CD4-positive, alpha-beta T cell (primary cell): ENCODE measurements at regions not wholly inside any gene's neighbourhood (a gene's known extent, or its start where the extent isn't known, plus 50 kb on each side); places are given as distances from the start of the nearest gene placed in this dataset.

Experiments used
- ATAC-seq: fragments of 200-7000 bp; cut with Tn5 transposase; one replicate; pipeline ENCODE4 v1.10.0; 2022; ENCODE audit warnings: mild to moderate bottlenecking; ENCODE audit not compliant: poor library complexity
- CTCF ChIA-PET: fragments of 350-600 bp; sonication (Branson Sonifier 250); formaldehyde crosslinking; loops from one replicate; lab custom pipeline; 2021; ENCODE audit warnings: antibody characterized with exemption, inconsistent platforms; lab: Charles Lee
- POLR2A ChIA-PET: fragments of 350-600 bp; sonication (Branson Sonifier 250); formaldehyde crosslinking; loops from one replicate; lab custom pipeline; 2021; ENCODE audit warnings: antibody characterized with exemption, inconsistent platforms; lab: Charles Lee
- DNase-seq, 14 experiments: peaks; one replicate each; pipeline ENCODE4 v3.0.0-alpha.2; 2013 to 2020; ENCODE audit warnings: mixed read lengths in 2 of 14
- H3K27ac ChIP-seq, 2 donors: one replicate each; pipeline versions ENCODE4 v1.5.1 to v1.7.0; 2013; ENCODE audit warnings: low read length in 2 of 2, low read depth in 1 of 2, mild to moderate bottlenecking in 1 of 2
- H3K27me3 ChIP-seq, 2 experiments: 1 replicate in 1 of 2; 2 replicates in 1 of 2; pipeline versions ENCODE4 v1.6.1 to v1.7.0; 2013; ENCODE audit warnings: low read length in 2 of 2, control low read depth in 1 of 2, mild to moderate bottlenecking in 1 of 2, moderate library complexity in 1 of 2; ENCODE audit not compliant: insufficient read depth in 2 of 2, control insufficient read depth in 1 of 2
- H3K36me3 ChIP-seq: one replicate; pipeline ENCODE4 v1.6.1; 2013; ENCODE audit warnings: low read length, control low read depth; ENCODE audit not compliant: insufficient read depth
- H3K4me1 ChIP-seq: one replicate; pipeline ENCODE4 v1.6.1; 2013; ENCODE audit warnings: low read length, control low read depth; ENCODE audit not compliant: insufficient read depth
- H3K4me3 ChIP-seq: one replicate; pipeline ENCODE4 v1.5.1; 2013; ENCODE audit warnings: mild to moderate bottlenecking, low read length, moderate library complexity
- H3K9me3 ChIP-seq, 2 experiments: 1 replicate in 1 of 2; 2 replicates in 1 of 2; pipeline versions ENCODE4 v1.6.1 to v1.7.0; 2013; ENCODE audit warnings: low read length in 2 of 2, mild to moderate bottlenecking in 2 of 2, control low read depth in 1 of 2, moderate library complexity in 1 of 2; ENCODE audit not compliant: control insufficient read depth in 1 of 2, insufficient read depth in 1 of 2
- H3K27ac Mint-ChIP-seq: one replicate; pipeline ENCODE4 v1.8.0; 2020; ENCODE audit warnings: mixed read lengths
- H3K27me3 Mint-ChIP-seq: one replicate; pipeline ENCODE4 v1.8.0; 2021; ENCODE audit warnings: mixed read lengths
- H3K36me3 Mint-ChIP-seq: one replicate; pipeline ENCODE4 v1.8.0; 2021; ENCODE audit warnings: low read depth, mixed read lengths
- H3K4me1 Mint-ChIP-seq: one replicate; pipeline ENCODE4 v1.8.0; 2021; ENCODE audit warnings: low read depth, mixed read lengths
- H3K4me3 Mint-ChIP-seq: one replicate; pipeline ENCODE4 v1.8.0; 2020; ENCODE audit warnings: mild to moderate bottlenecking, mixed read lengths
- H3K9me3 Mint-ChIP-seq: one replicate; pipeline ENCODE4 v1.8.0; 2020; ENCODE audit warnings: mixed read lengths
- intact Hi-C, 2 experiments: fragments of 100-400 bp; cut with DNase I in 1 of 2; cut with micrococcal nuclease in 1 of 2; formaldehyde crosslinking; loops; one replicate each; pipeline versions ENCODE4 v1.15.1 to v1.9.0; 2023 to 2025; cut with DNase I, micrococcal nuclease
- TF ChIP-seq, protein P1 (sequence below): fragments of 200-600 bp; IDR thresholded peaks from one replicate; pipeline ENCODE4 v1.8.0; 2022; ENCODE audit warnings: antibody characterized with exemption, mild to moderate bottlenecking

DNA sequence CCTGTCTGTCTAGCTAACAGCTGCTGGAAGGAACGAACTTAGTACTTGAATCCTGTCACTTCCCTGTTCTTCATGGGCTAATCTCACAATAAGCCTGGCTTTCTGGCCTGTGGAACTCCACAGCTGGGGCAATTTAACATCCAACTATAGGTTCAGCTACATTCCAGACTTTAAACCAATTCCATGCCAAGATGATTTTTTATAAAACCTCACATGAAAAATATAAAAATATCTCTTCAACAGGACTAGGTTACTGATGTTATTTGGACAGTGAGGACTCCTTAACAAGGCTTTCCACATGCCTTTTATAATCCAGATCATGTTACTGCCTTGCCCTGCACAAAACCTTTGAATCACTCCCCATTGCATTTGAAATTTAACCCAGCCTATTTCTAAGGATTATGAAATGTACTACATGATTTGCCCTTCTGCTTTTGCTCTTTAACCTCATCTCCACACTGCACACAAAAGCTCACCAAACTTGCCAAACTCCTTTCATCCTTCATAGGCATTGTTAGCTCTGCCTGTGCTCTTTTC is 863.2 kb upstream of the CHAC2 start:
- H3K27ac Mint-ChIP-seq: no peak overlapping the region
- ChIA-PET CTCF (no interaction called here), POLR2A (no interaction called here)
- H3K9me3 Mint-ChIP-seq: peaks cover 25% of the 10 kb centered on the region
- H3K27ac ChIP-seq: no peak overlapping the region
- TF ChIP-seq, protein P1, sequence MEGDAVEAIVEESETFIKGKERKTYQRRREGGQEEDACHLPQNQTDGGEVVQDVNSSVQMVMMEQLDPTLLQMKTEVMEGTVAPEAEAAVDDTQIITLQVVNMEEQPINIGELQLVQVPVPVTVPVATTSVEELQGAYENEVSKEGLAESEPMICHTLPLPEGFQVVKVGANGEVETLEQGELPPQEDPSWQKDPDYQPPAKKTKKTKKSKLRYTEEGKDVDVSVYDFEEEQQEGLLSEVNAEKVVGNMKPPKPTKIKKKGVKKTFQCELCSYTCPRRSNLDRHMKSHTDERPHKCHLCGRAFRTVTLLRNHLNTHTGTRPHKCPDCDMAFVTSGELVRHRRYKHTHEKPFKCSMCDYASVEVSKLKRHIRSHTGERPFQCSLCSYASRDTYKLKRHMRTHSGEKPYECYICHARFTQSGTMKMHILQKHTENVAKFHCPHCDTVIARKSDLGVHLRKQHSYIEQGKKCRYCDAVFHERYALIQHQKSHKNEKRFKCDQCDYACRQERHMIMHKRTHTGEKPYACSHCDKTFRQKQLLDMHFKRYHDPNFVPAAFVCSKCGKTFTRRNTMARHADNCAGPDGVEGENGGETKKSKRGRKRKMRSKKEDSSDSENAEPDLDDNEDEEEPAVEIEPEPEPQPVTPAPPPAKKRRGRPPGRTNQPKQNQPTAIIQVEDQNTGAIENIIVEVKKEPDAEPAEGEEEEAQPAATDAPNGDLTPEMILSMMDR: no peak
- H3K36me3 ChIP-seq: no peaks in the 10 kb centered on the region
- no peak for ATAC-seq
- H3K27me3 Mint-ChIP-seq: no peaks in the 10 kb centered on the region
- H3K4me3 Mint-ChIP-seq: no peak overlapping the region
- intact Hi-C loops: no loop called here
- DNase-seq: no peak
- no peak overlapping the region for H3K4me3 ChIP-seq
- H3K27me3 ChIP-seq: no peaks in the 10 kb centered on the region
- H3K4me1 Mint-ChIP-seq: no peaks in the 10 kb centered on the region
- H3K36me3 Mint-ChIP-seq: no peaks in the 10 kb centered on the region
- no peaks in the 10 kb centered on the region for H3K4me1 ChIP-seq
- no peaks in the 10 kb centered on the region for H3K9me3 ChIP-seq

DNA sequence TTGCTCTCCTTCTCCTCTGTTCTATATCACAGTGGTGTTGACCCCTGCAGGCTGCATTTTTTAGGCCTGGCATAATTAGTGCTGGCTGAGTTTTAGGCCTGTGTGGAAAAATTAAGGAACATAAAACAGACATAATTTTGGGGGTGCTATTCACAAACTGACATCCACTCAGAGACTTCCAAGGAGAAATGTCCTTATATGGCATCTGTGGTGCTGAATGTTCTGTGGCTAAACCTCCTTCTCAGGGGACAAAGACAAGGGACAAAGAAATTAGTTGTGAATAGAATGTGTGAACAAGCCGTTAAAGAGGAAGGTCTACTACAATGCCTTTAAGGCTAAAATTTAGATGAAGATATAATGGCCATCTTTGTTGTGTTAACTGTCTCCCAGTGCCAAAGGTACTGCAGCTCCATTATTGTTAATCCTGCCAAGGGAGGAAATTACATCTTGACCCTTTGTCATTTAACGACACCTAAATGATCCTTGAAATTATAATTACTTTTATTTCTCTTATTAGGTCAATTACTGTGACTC is 870.0 kb upstream of the CHAC2 start:
- ChIA-PET CTCF (no interaction called here), POLR2A (no interaction called here)
- Histone ChIP-seq H3K36me3 (no peaks in the 10 kb centered on the region), H3K4me3 (no peak overlapping the region), H3K27me3 (no peaks in the 10 kb centered on the region), H3K4me1 (no peaks in the 10 kb centered on the region), H3K27ac (no peak overlapping the region), H3K9me3 (peaks cover 0 to 9% of the 10 kb centered on the region in 2 experiments)
- intact Hi-C loops: no loop called here
- no peak for ATAC-seq
- no peaks in the 10 kb centered on the region for H3K27me3 Mint-ChIP-seq
- TF ChIP-seq, protein P1: no peak
- H3K4me3 Mint-ChIP-seq: no peak overlapping the region
- peaks cover 33% of the 10 kb centered on the region for H3K9me3 Mint-ChIP-seq
- no peak overlapping the region for H3K27ac Mint-ChIP-seq
- DNase-seq: no peak
- no peaks in the 10 kb centered on the region for H3K4me1 Mint-ChIP-seq
- no peaks in the 10 kb centered on the region for H3K36me3 Mint-ChIP-seq

DNA sequence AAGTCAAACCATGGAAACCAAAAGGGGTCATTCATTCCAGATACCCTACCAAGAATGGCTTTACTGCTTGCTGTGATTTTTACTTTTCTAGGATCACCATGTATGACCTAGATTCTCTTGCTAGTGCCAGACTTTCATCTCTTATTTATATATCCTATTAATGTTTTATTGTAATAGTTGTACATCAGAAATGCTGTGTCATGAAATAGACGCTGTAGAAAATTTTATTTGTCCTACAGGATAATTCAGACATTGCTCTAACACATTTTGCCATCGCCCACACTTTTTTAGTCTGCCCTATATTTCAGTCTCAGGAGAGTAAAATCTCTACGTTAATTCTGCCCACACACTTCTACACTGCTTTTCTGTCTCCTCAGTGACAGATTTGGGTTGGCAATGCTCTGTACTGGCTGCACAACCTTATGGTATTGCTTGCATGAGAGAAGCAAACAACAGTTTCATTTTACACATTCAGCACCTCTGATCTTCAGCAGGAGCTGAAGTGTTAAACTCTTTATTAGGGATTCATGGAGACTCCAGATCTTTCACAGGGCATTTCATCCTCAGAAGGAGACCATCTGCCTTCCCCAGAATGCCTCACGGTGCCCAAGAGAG is 871.8 kb upstream of the CHAC2 start:
- Histone ChIP-seq H3K9me3 (peaks cover 0 to 9% of the 10 kb centered on the region in 2 experiments), H3K4me3 (no peak overlapping the region), H3K4me1 (no peaks in the 10 kb centered on the region), H3K27ac (no peak overlapping the region), H3K36me3 (no peaks in the 10 kb centered on the region), H3K27me3 (no peaks in the 10 kb centered on the region)
- H3K4me3 Mint-ChIP-seq: no peak overlapping the region
- no peak overlapping the region for H3K27ac Mint-ChIP-seq
- no peaks in the 10 kb centered on the region for H3K4me1 Mint-ChIP-seq
- no peak for ATAC-seq
- ChIA-PET POLR2A (no interaction called here), CTCF (no interaction called here)
- TF ChIP-seq, protein P1: no peak
- intact Hi-C loops: no loop called here
- no peaks in the 10 kb centered on the region for H3K36me3 Mint-ChIP-seq
- DNase-seq: no peak
- H3K27me3 Mint-ChIP-seq: no peaks in the 10 kb centered on the region
- H3K9me3 Mint-ChIP-seq: peaks cover 29% of the 10 kb centered on the region
